ENCODE measurements at regions not wholly inside any gene's neighbourhood (a gene's known extent, or its start where the extent isn't known, plus 50 kb on each side); places are given as distances from the start of the nearest gene placed in this dataset.

- no peak for TF ChIP-seq EZH2 (IDR thresholded peaks at IDR 0.05; ENCODE audit: borderline replicate concordance, low read depth, low read length, severe bottlenecking)
- TF ChIP-seq, protein P1, sequence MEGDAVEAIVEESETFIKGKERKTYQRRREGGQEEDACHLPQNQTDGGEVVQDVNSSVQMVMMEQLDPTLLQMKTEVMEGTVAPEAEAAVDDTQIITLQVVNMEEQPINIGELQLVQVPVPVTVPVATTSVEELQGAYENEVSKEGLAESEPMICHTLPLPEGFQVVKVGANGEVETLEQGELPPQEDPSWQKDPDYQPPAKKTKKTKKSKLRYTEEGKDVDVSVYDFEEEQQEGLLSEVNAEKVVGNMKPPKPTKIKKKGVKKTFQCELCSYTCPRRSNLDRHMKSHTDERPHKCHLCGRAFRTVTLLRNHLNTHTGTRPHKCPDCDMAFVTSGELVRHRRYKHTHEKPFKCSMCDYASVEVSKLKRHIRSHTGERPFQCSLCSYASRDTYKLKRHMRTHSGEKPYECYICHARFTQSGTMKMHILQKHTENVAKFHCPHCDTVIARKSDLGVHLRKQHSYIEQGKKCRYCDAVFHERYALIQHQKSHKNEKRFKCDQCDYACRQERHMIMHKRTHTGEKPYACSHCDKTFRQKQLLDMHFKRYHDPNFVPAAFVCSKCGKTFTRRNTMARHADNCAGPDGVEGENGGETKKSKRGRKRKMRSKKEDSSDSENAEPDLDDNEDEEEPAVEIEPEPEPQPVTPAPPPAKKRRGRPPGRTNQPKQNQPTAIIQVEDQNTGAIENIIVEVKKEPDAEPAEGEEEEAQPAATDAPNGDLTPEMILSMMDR (IDR thresholded peaks at IDR 0.05; ENCODE audit: extremely low read depth in 1 of 2, insufficient read depth in 1 of 2, low read depth in 1 of 2, low read length in 2 of 2) = no peak
These were observed 120.7 kb upstream of the GRIP1 start for GRCh38 chr12:66799551-66799950.
